Trophoblast cell (in vitro differentiated cells and primary cell): ENCODE measurements at regions not wholly inside any gene's neighbourhood (a gene's known extent, or its start where the extent isn't known, plus 50 kb on each side); places are given as distances from the start of the nearest gene placed in this dataset.

ENCODE experiments used
- DNase-seq, 2 donors: peaks; one replicate each; pipeline ENCODE4 v3.0.0-alpha.2; 2016
- H2AFZ ChIP-seq: 2 replicates; pipeline ENCODE4 v1.6.1; 2013; ENCODE audit warnings: low read length, moderate library complexity, mild to moderate bottlenecking; ENCODE audit not compliant: insufficient read depth, poor library complexity
- H2AK5ac ChIP-seq: 2 replicates; pipeline ENCODE4 v1.6.1; 2013; ENCODE audit warnings: mild to moderate bottlenecking, low read length
- H2BK120ac ChIP-seq: 2 replicates; pipeline ENCODE4 v1.6.1; 2013; ENCODE audit warnings: low read length, mild to moderate bottlenecking, moderate library complexity; ENCODE audit not compliant: insufficient read depth, poor library complexity
- H2BK12ac ChIP-seq: 2 replicates; pipeline ENCODE4 v1.6.1; 2013; ENCODE audit warnings: mild to moderate bottlenecking, low read length, moderate library complexity
- H2BK5ac ChIP-seq: 2 replicates; pipeline ENCODE4 v1.6.1; 2013; ENCODE audit warnings: low read length, low read depth, moderate library complexity, mild to moderate bottlenecking; ENCODE audit not compliant: poor library complexity
- H3K14ac ChIP-seq: 2 replicates; pipeline ENCODE4 v1.6.1; 2013; ENCODE audit warnings: mild to moderate bottlenecking, low read length
- H3K18ac ChIP-seq: 2 replicates; pipeline ENCODE4 v1.6.1; 2013; ENCODE audit warnings: mild to moderate bottlenecking, low read length
- H3K23ac ChIP-seq: 2 replicates; pipeline ENCODE4 v1.6.1; 2013; ENCODE audit warnings: low read length
- H3K27ac ChIP-seq: 2 replicates; pipeline ENCODE4 v1.5.1; 2013; ENCODE audit warnings: low read depth, mild to moderate bottlenecking, inconsistent platforms, low read length, moderate library complexity
- H3K27me3 ChIP-seq: 2 replicates; pipeline ENCODE4 v1.6.1; 2013; ENCODE audit warnings: inconsistent platforms, mild to moderate bottlenecking, low read length, moderate library complexity; ENCODE audit not compliant: insufficient read depth
- H3K36me3 ChIP-seq, 2 experiments: 1 replicate in 1 of 2; 2 replicates in 1 of 2; pipeline ENCODE4 v1.6.1; 2013; ENCODE audit warnings: low read length in 2 of 2, mild to moderate bottlenecking in 2 of 2, moderate library complexity in 1 of 2; ENCODE audit not compliant: insufficient read depth in 2 of 2, control insufficient read depth in 1 of 2
- H3K4ac ChIP-seq: 2 replicates; pipeline ENCODE4 v1.6.1; 2013; ENCODE audit warnings: low read depth, mild to moderate bottlenecking, low read length, moderate library complexity
- H3K4me1 ChIP-seq, 2 experiments: 1 replicate in 1 of 2; 2 replicates in 1 of 2; pipeline ENCODE4 v1.6.1; 2013; ENCODE audit warnings: low read length in 2 of 2, mild to moderate bottlenecking in 2 of 2, moderate library complexity in 1 of 2; ENCODE audit not compliant: insufficient read depth in 2 of 2, control insufficient read depth in 1 of 2
- H3K4me2 ChIP-seq: 2 replicates; pipeline ENCODE4 v1.6.1; 2013; ENCODE audit warnings: inconsistent platforms, mild to moderate bottlenecking, low read length, moderate library complexity
- H3K4me3 ChIP-seq: 2 replicates; pipeline ENCODE4 v1.5.1; 2013; ENCODE audit warnings: mild to moderate bottlenecking, low read depth, low read length, inconsistent platforms
- H3K79me1 ChIP-seq: one replicate; pipeline ENCODE4 v1.6.1; 2013; ENCODE audit warnings: low read length
- H3K79me2 ChIP-seq: 2 replicates; pipeline ENCODE4 v1.6.1; 2013; ENCODE audit warnings: low read length, mild to moderate bottlenecking; ENCODE audit not compliant: control insufficient read depth, insufficient read depth, poor library complexity
- H3K9ac ChIP-seq: 2 replicates; pipeline ENCODE4 v1.6.1; 2013; ENCODE audit warnings: mild to moderate bottlenecking, low read length
- H3K9me3 ChIP-seq: 2 replicates; pipeline ENCODE4 v1.6.1; 2013; ENCODE audit warnings: low read depth, mild to moderate bottlenecking, control low read depth, inconsistent platforms, low read length; ENCODE audit not compliant: insufficient read depth
- H4K12ac ChIP-seq: 2 replicates; pipeline ENCODE4 v1.6.1; 2013; ENCODE audit warnings: low read depth, mild to moderate bottlenecking, low read length, moderate library complexity
- H4K8ac ChIP-seq: 2 replicates; pipeline ENCODE4 v1.6.1; 2013; ENCODE audit warnings: low read depth, mild to moderate bottlenecking, low read length, moderate library complexity
- H4K91ac ChIP-seq: one replicate; pipeline ENCODE4 v1.6.1; 2013; ENCODE audit warnings: low read depth, mild to moderate bottlenecking, low read length, moderate library complexity
- WGBS: extraction: QIAGEN DNeasy Blood & Tissue Kit; methylation state at CpG from one replicate; pipeline ENCODE4 v1.1.7; 2013; ENCODE audit warnings: missing lambda C conversion rate; ENCODE audit not compliant: insufficient read length, insufficient coverage; ENCODE audit errors: extremely low coverage; 5-methylcytosine and 5-hydroxymethylcytosine counted together

- no peaks in the 10 kb centered on the region for H3K79me1 ChIP-seq
- H3K36me3 ChIP-seq, result no peaks in the 10 kb centered on the region
- no peak overlapping the region for H3K23ac ChIP-seq
- H4K8ac ChIP-seq, result no peak overlapping the region
- no peak overlapping the region for H2AFZ ChIP-seq
- H3K14ac ChIP-seq, result no peak overlapping the region
- no peak overlapping the region for H2BK5ac ChIP-seq
- H3K27ac ChIP-seq, result no peak overlapping the region
- no peak overlapping the region for H2AK5ac ChIP-seq
- no peak overlapping the region for H3K9ac ChIP-seq
- H2BK12ac ChIP-seq, result no peak overlapping the region
- H3K4me1 ChIP-seq, result no peaks in the 10 kb centered on the region
- H3K9me3 ChIP-seq, result no peaks in the 10 kb centered on the region
- WGBS, result no CpG with 5 or more reads among the region's 2 CpGs
- DNase-seq, result no peak
- H3K79me2 ChIP-seq, result no peaks in the 10 kb centered on the region
- H3K4me3 ChIP-seq, result no peak overlapping the region
- H4K12ac ChIP-seq, result no peak overlapping the region
- no peak overlapping the region for H2BK120ac ChIP-seq
- no peak overlapping the region for H3K4me2 ChIP-seq
- no peak overlapping the region for H3K4ac ChIP-seq
- H4K91ac ChIP-seq, result no peak overlapping the region
- H3K18ac ChIP-seq, result no peak overlapping the region
- H3K27me3 ChIP-seq, result no peaks in the 10 kb centered on the region
Measured at GRCh38 chr11:91047882-91048281, 825.0 kb upstream of the CHORDC1 start.

GRCh38 chr11:91046261-91046660 is 823.4 kb upstream of the CHORDC1 start:
- Histone ChIP-seq H4K12ac (no peak overlapping the region), H3K4me2 (no peak overlapping the region), H3K14ac (no peak overlapping the region), H3K9me3 (no peaks in the 10 kb centered on the region), H3K18ac (no peak overlapping the region), H3K36me3 (no peaks in the 10 kb centered on the region), H3K27me3 (no peaks in the 10 kb centered on the region), H3K23ac (no peak overlapping the region), H2BK5ac (no peak overlapping the region), H3K4ac (no peak overlapping the region), H3K4me1 (no peaks in the 10 kb centered on the region), H3K79me1 (no peaks in the 10 kb centered on the region), H3K9ac (no peak overlapping the region), H2BK120ac (no peak overlapping the region), H4K8ac (no peak overlapping the region), H4K91ac (no peak overlapping the region), H2BK12ac (no peak overlapping the region), H2AFZ (no peak overlapping the region), H3K79me2 (no peaks in the 10 kb centered on the region), H3K27ac (no peak overlapping the region), H3K4me3 (no peak overlapping the region), H2AK5ac (no peak overlapping the region)
- WGBS, result no CpG with 5 or more reads among the region's 6 CpGs
- no peak for DNase-seq

GRCh38 chr11:91041626-91042025 is 818.8 kb upstream of the CHORDC1 start:
- Histone ChIP-seq H2BK12ac (no peak overlapping the region), H3K9me3 (no peaks in the 10 kb centered on the region), H2AK5ac (no peak overlapping the region), H3K27ac (no peak overlapping the region), H3K4me1 (no peaks in the 10 kb centered on the region), H3K27me3 (no peaks in the 10 kb centered on the region), H2BK120ac (no peak overlapping the region), H3K4me2 (no peak overlapping the region), H4K8ac (no peak overlapping the region), H3K4ac (no peak overlapping the region), H3K36me3 (no peaks in the 10 kb centered on the region), H2AFZ (no peak overlapping the region), H3K79me2 (no peaks in the 10 kb centered on the region), H3K4me3 (no peak overlapping the region), H4K12ac (no peak overlapping the region), H3K79me1 (no peaks in the 10 kb centered on the region), H4K91ac (no peak overlapping the region), H3K14ac (no peak overlapping the region), H3K9ac (no peak overlapping the region), H3K23ac (no peak overlapping the region), H3K18ac (no peak overlapping the region), H2BK5ac (no peak overlapping the region)
- DNase-seq, result no peak

GRCh38 chr11:91023731-91024130 is 800.9 kb upstream of the CHORDC1 start:
- Histone ChIP-seq H3K23ac (no peak overlapping the region), H2BK12ac (no peak overlapping the region), H3K79me2 (no peaks in the 10 kb centered on the region), H3K27me3 (no peaks in the 10 kb centered on the region), H4K91ac (no peak overlapping the region), H3K9ac (no peak overlapping the region), H3K4ac (no peak overlapping the region), H3K4me3 (no peak overlapping the region), H3K79me1 (no peaks in the 10 kb centered on the region), H3K18ac (no peak overlapping the region), H2AFZ (no peak overlapping the region), H3K14ac (no peak overlapping the region), H2BK5ac (no peak overlapping the region), H4K8ac (no peak overlapping the region), H3K9me3 (no peaks in the 10 kb centered on the region), H4K12ac (no peak overlapping the region), H3K27ac (no peak overlapping the region), H2AK5ac (no peak overlapping the region), H2BK120ac (no peak overlapping the region), H3K36me3 (no peaks in the 10 kb centered on the region), H3K4me1 (no peaks in the 10 kb centered on the region), H3K4me2 (no peak overlapping the region)
- no CpG with 5 or more reads among the region's 2 CpGs for WGBS
- no peak for DNase-seq

GRCh38 chr11:91011503-91011902 is 788.7 kb upstream of the CHORDC1 start:
- H3K4me2 ChIP-seq, result no peak overlapping the region
- no peak overlapping the region for H3K9ac ChIP-seq
- H2AK5ac ChIP-seq, result no peak overlapping the region
- H3K79me1 ChIP-seq, result no peaks in the 10 kb centered on the region
- no peak overlapping the region for H3K27ac ChIP-seq
- H3K4me3 ChIP-seq, result no peak overlapping the region
- no peaks in the 10 kb centered on the region for H3K27me3 ChIP-seq
- H2BK5ac ChIP-seq, result no peak overlapping the region
- H3K18ac ChIP-seq, result no peak overlapping the region
- no peak overlapping the region for H4K12ac ChIP-seq
- no peak overlapping the region for H3K23ac ChIP-seq
- no peak overlapping the region for H3K14ac ChIP-seq
- H2AFZ ChIP-seq, result no peak overlapping the region
- WGBS, result no CpG with 5 or more reads among the region's 2 CpGs
- H4K91ac ChIP-seq, result no peak overlapping the region
- H3K4ac ChIP-seq, result no peak overlapping the region
- no peaks in the 10 kb centered on the region for H3K36me3 ChIP-seq
- no peak for DNase-seq
- H3K9me3 ChIP-seq, result no peaks in the 10 kb centered on the region
- no peak overlapping the region for H2BK12ac ChIP-seq
- no peaks in the 10 kb centered on the region for H3K4me1 ChIP-seq
- no peak overlapping the region for H2BK120ac ChIP-seq
- no peak overlapping the region for H4K8ac ChIP-seq
- no peaks in the 10 kb centered on the region for H3K79me2 ChIP-seq
